Activated T-cell treated with anti-CD3 and anti-CD28 coated beads for 1 hour (primary cell): ENCODE measurements at regions not wholly inside any gene's neighbourhood (a gene's known extent, or its start where the extent isn't known, plus 50 kb on each side); places are given as distances from the start of the nearest gene placed in this dataset.
"Not testable (repeated sequence)": the region's sequence is repeated elsewhere in the genome, so short reads cannot be mapped to it uniquely, and the experiment has no call there.

Experiments used
- DNase-seq: peaks from one replicate; pipeline ENCODE4 v3.0.0-alpha.2; 2020; ENCODE audit warnings: low read depth

DNA sequence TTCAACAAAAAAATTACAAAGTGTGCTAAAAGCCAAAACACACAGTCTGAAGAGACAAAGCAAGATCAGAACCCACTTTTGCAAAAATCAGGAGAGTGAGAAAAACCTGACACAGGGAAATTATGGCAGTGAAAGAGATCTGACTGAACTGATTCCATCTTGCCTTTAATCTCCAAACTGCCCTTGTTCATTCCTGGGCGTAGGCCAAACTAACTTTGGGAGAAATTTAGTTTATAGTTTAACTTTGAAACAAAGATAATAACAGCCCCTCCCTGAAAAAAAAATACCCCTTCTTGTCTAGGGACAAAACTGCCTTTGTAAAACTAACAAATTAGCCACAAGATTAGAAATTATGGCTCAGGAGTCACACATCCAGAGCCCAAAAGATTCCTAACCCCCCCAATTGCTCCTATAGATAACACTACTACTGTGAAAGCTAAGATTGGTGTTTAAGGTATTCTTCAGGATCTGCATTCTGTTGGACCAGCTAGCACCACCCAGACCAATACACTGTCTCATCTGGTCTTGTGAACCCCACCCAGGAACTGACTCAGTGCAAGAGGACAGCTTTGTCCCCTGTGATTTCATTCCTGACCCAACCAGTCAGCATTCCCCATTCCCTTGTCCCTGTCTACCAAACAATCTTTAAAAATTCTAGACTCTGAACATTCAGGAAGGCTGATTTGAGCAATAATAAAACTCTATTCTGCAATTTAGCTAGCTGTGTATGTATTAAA is 226.1 kb upstream of the SH3BP4 start:
- DNase-seq, result no peak

GRCh38 chr2:234724850-234725249 is 227.0 kb upstream of the SH3BP4 start:
- no peak for DNase-seq

GRCh38 chr2:234723400-234723799 is 226.5 kb upstream of the ARL4C start:
- DNase-seq, result no peak

DNA sequence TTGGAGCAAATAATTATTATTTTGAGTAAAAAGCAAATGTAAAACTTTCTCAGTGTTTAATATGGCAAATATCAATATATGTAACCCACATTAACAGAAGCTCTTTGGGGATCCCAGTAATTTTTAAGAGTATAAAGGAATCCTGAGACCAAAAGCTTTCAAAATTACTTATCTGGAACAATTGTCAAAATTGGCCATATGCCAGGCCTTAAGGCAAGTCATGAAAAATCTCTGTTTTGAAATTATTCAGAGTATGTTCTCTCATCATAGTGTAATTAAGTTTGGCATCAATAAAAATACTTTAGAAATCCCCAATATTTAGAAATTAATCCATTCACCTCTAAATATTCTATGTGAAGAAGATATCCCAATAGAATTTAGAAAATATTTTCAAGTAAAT is 225.3 kb upstream of the ARL4C start:
- no peak for DNase-seq

DNA sequence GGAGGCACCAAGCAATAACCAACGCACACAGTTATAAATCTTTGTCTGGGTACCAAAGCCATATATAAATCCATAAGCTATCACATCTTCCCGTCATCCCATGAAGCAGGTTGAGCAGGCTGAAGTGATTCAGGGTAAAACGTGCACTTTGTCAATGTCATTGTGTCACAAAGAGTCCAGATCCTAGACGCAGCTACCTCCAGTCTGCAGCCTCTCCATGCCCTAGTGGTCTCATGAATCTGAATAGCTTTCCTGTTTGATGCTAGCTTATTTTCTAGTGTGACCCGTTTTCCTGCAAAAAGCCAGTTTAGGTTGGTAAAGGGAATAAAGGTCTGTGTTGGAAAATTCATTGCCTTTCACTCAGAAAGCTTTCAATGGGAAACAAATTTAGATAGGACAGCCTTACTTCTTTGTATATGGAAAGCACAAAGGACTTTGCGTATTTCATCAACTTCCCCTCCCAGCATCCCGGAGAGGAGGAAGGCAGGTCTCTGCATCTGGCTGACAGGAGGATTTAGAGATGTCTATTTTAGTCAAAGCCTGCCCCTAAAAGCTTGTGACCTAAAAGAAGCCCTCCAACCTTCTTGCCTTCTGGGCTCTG is 222.3 kb upstream of the ARL4C start:
- DNase-seq, result no peak

DNA sequence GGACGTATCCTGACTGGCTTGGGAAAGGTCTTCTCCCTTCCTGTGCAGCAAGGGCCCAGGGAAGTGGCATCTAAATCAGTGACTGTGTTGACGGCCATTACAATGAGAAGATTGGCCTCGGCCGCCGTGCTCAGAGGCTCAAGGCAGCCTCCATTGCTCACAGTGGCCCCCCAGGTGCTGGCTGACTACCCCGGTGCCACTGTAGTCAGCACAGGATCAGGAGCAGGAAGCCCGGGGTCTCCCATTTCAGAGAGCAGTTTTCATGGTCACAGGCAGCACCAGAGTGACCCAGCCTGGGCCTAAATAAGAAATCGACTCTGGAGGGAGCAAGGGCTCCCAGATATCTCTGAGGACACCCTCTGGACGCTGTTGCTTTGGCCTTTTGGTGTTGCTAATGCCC is 219.4 kb upstream of the ARL4C start:
- no peak for DNase-seq

DNA sequence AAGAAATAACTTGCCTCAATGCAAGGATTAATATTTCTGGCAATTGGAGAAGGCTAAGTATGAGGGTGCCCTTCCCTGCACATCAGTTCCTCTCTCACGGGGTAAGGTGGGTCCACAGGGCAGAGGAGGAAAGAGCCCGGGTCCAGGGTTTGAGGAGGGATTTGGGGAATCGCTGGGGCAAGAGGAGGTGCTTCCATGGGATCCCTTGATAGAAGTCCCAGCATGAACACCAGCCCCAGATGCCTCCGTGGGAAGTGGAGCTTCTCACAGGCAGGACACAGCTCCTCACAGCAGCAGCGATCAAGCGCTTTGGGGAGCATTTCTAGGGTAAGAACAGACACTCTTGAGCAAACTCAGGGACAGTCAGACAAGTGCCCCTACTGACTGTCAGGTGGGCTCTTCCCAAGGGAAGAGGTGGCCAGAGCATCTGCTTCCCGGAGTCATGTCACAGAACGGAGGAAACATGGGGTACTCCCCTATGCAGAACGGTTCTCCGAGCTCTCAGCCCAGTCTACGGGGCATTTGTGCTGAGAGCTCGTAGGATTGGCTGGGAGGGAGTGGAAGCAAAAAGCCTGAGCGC is 218.9 kb upstream of the ARL4C start:
- no peak for DNase-seq

- DNase-seq, result no peak
Measured at GRCh38 chr2:234714711-234715110, 217.8 kb upstream of the ARL4C start.

GRCh38 chr2:234712421-234712935 is 215.6 kb upstream of the ARL4C start:
- DNase-seq, result no peak

GRCh38 chr2:234711308-234711707 is 214.4 kb upstream of the ARL4C start:
- no peak for DNase-seq

DNA sequence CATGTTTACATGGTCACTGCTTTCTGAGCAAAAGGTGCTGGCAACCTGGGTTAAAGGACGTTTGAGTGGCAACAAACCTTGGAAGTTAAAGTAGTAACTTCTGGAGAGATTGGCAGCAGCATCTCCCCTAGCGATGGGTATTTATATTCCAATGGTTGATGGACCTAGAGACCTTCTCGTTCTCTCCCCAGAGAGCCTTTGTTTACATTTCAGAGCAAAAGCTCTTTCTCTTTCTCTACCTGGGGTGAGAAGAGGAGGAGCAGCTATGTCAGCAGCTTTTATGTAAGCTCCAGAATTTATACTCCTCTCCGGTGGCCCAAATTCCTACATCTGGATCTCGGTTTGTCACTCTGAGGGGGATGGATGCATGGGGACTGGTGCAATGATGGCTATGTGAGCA is 213.7 kb upstream of the ARL4C start:
- DNase-seq, result no peak

GRCh38 chr2:234710066-234710465 is 213.2 kb upstream of the ARL4C start:
- no peak for DNase-seq

GRCh38 chr2:234708717-234709116 is 211.8 kb upstream of the ARL4C start:
- DNase-seq, result no peak

DNA sequence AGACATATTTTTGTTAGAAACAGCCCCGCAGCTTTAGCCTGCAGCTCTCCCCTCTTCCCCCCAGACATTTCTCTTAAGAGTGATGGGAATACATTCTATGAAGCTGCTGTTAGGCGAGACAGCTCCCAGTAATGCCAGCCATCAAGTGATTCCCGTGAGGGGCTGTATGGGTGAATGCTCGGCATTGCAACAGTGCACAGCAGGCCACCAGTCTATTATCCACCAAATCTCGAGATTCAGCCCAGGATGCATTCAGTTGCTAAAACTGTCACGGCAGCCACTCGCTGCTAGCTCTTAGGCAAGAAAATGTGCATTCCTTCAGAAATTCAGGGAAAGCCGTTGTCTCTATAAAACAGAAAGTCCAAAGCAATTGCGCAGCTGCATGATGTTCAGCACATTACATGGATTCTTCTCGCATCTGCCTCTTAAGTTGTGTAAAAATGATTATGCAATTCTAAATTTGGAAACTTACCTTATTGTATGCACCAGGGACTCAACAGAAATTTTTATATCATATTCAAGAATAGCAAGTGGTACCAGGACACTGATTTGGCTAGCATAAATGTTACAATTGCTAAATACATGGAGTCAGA is 211.3 kb upstream of the ARL4C start:
- DNase-seq, result no peak

- DNase-seq, result no peak
Measured at GRCh38 chr2:234706086-234706485, 209.2 kb upstream of the ARL4C start.

DNA sequence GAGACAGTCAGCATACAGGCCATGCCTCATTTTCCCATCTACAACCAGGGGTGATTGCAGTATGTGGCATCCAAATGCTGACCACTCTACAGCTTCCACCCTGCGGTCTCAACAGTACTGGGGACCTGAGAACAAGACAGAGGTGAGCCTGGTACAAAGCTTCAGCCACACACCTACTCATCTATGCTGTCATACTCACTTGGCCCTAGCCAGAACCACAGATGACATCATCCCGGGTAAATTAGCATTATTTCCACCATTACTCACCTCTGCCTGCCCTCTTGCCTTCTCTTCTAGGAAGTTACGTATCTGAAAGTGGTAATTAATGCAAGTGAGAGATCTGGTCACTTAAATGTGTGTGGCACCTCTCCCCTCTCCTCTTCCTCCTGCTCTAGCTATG is 208.2 kb upstream of the ARL4C start:
- DNase-seq, result no peak

DNA sequence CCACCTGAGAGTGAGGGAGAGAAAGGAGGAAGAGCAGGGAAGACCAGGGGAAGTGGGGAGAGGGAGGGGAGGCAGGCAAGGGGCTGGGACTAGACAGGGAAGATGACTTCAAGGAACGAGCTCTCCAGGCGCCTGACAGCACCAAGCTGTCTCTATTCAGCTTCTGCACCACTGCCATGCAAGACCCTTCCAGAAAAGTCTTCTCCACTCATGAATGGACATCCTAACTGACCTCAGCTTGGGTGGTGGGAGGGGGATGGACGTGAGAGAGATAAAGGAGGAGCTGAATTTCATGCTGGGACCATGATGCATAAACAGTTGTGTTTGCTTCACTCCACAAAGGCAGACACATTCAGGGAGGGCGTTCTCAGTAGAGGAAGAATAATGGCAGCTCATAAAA is 206.4 kb upstream of the ARL4C start:
- no peak for DNase-seq

DNA sequence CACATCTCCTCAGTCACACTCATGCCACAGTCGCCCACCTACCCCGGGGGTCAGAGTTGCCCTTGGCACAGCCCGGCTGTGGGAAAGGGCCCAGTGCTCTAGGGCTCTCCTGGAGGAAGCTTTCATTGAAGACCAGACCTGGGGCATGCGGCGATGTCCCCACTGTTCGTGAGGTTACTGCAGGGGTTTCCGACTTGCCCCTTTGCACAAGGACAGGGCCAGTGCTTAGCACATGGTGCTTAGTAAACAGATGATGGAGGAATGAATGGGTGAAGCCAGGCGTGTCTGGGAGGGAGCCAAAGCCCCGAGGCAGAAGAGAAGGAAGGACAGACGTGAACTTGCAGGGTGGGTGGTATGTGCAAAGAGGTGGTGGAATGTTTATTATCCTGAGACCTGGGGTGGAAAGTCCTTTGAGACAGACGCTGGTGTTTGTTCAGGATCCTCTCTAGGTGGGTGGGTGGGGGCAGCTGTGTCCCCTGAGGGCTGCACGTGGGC is 205.9 kb upstream of the ARL4C start:
- DNase-seq, result no peak

GRCh38 chr2:234701841-234702240 is 205.0 kb upstream of the ARL4C start:
- DNase-seq, result no peak

DNA sequence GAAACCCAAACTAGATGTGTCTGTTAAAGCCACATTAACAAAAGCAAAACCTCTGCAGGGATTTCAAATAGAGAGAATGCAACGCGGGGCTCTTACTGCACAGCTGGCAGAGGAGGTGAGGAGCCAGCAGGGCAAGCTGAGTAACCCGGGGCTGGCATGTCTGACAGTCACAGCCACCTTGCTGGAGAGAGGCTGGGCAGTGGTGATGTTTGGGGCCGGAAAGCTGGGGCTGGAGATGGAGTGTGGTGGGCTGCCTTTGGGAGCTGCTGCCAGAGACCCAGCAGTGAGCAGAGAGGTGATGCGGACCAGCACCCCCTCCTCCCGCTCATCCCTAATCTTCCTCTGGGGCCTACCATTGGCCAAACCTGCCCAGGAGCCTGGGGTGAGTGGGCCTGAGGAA is 204.5 kb upstream of the ARL4C start:
- DNase-seq, result no peak

- DNase-seq, result no peak
Measured at GRCh38 chr2:234699456-234699855, 202.6 kb upstream of the ARL4C start.

- DNase-seq, result not testable (repeated sequence)
Measured at GRCh38 chr2:234697300-234697876, 200.5 kb upstream of the ARL4C start.

DNA sequence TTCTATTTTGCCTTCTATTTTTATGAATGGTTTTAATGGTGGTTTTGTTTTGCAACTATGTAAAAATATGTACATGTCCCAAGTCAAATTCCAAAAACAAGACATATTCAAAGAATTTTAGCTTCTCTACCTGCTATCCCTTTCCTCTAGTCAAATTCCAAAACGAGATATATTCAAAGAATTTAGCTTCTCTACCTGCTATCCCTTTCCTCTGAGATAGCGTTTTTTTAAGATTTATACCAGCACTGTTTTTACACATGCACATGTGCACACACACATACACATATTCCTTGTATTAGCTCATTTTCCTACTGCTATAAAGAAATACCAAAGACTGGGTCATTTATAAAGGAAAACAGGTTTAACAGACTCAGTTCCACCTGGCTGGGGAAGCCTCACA is 199.1 kb upstream of the ARL4C start:
- no peak for DNase-seq
